Fibroblast of lung (primary cell): ENCODE measurements at regions not wholly inside any gene's neighbourhood (a gene's known extent, or its start where the extent isn't known, plus 50 kb on each side); places are given as distances from the start of the nearest gene placed in this dataset.

ENCODE experiments used
- DNase-seq, 2 donors: peaks; one replicate each; pipeline versions ENCODE4 v3.0.0 to v3.0.0-alpha.2; 2010; ENCODE audit warnings: low read depth in 2 of 2
- H2AFZ ChIP-seq: 2 replicates; pipeline ENCODE4 v1.5.1; 2012; ENCODE audit warnings: low read length, control low read depth, inconsistent platforms
- H3K27ac ChIP-seq: 2 replicates; pipeline ENCODE4 v1.5.1; 2011; ENCODE audit warnings: low read length, control low read depth; ENCODE audit not compliant: insufficient read depth
- H3K27me3 ChIP-seq: 2 replicates; pipeline ENCODE4 v1.5.1; 2011; ENCODE audit warnings: mild to moderate bottlenecking, low read length; ENCODE audit not compliant: control insufficient read depth, insufficient read depth
- H3K36me3 ChIP-seq: 2 replicates; pipeline ENCODE4 v1.5.1; 2011; ENCODE audit warnings: low read length; ENCODE audit not compliant: control insufficient read depth, insufficient read depth
- H3K4me1 ChIP-seq: 2 replicates; pipeline ENCODE4 v1.5.1; 2011; ENCODE audit warnings: low read length; ENCODE audit not compliant: control insufficient read depth, insufficient read depth; ENCODE audit errors: extremely low read depth
- H3K4me2 ChIP-seq: 2 replicates; pipeline ENCODE4 v1.5.1; 2011; ENCODE audit warnings: low read length, control low read depth; ENCODE audit not compliant: insufficient read depth; ENCODE audit errors: extremely low read depth
- H3K4me3 ChIP-seq, 4 experiments: fragments of 200-600 bp in 1 of 4; sonication (generic) in 1 of 4; replicated peaks in 1 of 4; 2 replicates each; pipeline ENCODE4 v1.5.1; 2011 to 2016; ENCODE audit warnings: low read length in 4 of 4, low read depth in 3 of 4, mild to moderate bottlenecking in 3 of 4, control low read depth in 2 of 4, inconsistent platforms in 1 of 4, mixed read lengths in 1 of 4; ENCODE audit not compliant: insufficient read depth in 1 of 4; ENCODE audit errors: control extremely low read depth in 1 of 4
- H3K79me2 ChIP-seq: 2 replicates; pipeline ENCODE4 v1.5.1; 2012; ENCODE audit warnings: mild to moderate bottlenecking, low read length, inconsistent platforms; ENCODE audit not compliant: control insufficient read depth, insufficient read depth
- H3K9ac ChIP-seq: 2 replicates; pipeline ENCODE4 v1.5.1; 2011; ENCODE audit warnings: mild to moderate bottlenecking, low read length, control low read depth; ENCODE audit not compliant: insufficient read depth
- H3K9me3 ChIP-seq: 2 replicates; pipeline ENCODE4 v1.5.1; 2012; ENCODE audit warnings: low read depth, low read length; ENCODE audit not compliant: control insufficient read depth, insufficient read depth
- H4K20me1 ChIP-seq: 2 replicates; pipeline ENCODE4 v1.5.1; 2011; ENCODE audit warnings: low read length; ENCODE audit not compliant: control insufficient read depth, insufficient read depth; ENCODE audit errors: extremely low read depth
- EZH2 ChIP-seq: IDR thresholded peaks from 2 replicates; pipeline ENCODE4 v1.5.1; 2012; ENCODE audit warnings: low read length, control low read depth, mild to moderate bottlenecking; ENCODE audit errors: missing control alignments
- TF ChIP-seq, protein P1 (sequence below), 2 donors: IDR thresholded peaks in 1 of 2; conservative IDR thresholded peaks in 1 of 2; 1 replicate in 1 of 2; 2 replicates in 1 of 2; pipeline ENCODE4 v1.5.1; 2011 to 2012; ENCODE audit warnings: low read length in 2 of 2, control low read depth in 1 of 2, inconsistent platforms in 1 of 2, low read depth in 1 of 2, mild to moderate bottlenecking in 1 of 2

DNA sequence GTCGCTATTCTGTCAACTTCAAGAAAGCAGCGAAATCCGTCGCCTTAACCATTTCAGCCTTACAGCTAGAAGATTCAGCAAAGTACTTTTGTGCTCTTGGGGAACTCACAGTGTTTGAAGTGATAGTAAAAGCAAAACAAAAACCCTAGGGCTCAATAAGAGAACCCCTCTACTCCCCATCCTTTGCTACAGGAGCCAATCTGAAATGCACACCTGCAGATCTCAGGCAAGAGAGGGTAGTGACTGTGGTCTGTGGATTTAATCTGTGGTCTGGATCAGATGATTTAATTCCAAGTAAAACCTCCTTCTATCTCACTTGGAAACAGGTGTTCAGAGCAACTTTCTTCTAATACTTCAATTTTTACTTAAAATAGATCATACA is 422.9 kb upstream of the OR4E1 start:
- Histone ChIP-seq H3K27ac (no peak overlapping the region), H3K79me2 (no peaks in the 10 kb centered on the region), H3K27me3 (no peaks in the 10 kb centered on the region), H3K4me3 (no peak overlapping the region), H3K9me3 (no peaks in the 10 kb centered on the region), H4K20me1 (no peaks in the 10 kb centered on the region), H3K4me2 (no peak overlapping the region), H3K4me1 (no peaks in the 10 kb centered on the region), H2AFZ (no peak overlapping the region), H3K36me3 (no peaks in the 10 kb centered on the region), H3K9ac (no peak overlapping the region)
- DNase-seq: no peak
- TF ChIP-seq, protein P1, sequence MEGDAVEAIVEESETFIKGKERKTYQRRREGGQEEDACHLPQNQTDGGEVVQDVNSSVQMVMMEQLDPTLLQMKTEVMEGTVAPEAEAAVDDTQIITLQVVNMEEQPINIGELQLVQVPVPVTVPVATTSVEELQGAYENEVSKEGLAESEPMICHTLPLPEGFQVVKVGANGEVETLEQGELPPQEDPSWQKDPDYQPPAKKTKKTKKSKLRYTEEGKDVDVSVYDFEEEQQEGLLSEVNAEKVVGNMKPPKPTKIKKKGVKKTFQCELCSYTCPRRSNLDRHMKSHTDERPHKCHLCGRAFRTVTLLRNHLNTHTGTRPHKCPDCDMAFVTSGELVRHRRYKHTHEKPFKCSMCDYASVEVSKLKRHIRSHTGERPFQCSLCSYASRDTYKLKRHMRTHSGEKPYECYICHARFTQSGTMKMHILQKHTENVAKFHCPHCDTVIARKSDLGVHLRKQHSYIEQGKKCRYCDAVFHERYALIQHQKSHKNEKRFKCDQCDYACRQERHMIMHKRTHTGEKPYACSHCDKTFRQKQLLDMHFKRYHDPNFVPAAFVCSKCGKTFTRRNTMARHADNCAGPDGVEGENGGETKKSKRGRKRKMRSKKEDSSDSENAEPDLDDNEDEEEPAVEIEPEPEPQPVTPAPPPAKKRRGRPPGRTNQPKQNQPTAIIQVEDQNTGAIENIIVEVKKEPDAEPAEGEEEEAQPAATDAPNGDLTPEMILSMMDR (conservative IDR thresholded peaks at IDR 0.05 in 1 of 2, IDR thresholded peaks at IDR 0.05 in 1 of 2; ENCODE audit: low read depth in 1 of 2, low read length in 2 of 2): no peak
- no peak for TF ChIP-seq EZH2

DNA sequence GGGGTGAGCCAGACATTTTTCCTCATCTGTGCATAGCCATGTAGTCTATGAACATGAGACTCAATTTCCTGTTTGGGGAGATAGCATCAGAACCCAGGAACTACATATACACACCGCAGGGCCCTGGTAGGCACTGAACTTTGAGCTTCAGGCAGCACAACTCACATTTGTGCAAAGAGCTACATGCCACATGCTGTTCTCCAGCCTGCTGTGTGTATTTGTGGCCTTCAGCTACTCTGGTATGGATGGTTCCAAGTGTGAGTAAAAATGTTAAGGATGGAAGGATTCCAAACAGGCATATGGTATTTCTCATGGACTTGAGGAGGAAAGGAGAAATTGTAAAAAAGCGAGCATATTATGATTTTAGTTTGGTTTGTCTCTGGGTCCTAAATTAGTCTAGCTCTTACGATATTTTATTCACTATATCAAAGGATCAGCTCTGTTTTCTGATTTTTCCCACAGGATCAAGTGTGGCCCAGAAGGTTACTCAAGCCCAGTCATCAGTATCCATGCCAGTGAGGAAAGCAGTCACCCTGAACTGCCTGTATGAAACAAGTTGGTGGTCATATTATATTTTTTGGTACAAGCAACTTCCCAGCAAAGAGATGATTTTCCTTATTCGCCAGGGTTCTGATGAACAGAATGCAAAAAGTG is 422.4 kb upstream of the OR4E1 start:
- Histone ChIP-seq H3K36me3 (no peaks in the 10 kb centered on the region), H3K9me3 (no peaks in the 10 kb centered on the region), H3K27me3 (no peaks in the 10 kb centered on the region), H3K4me3 (no peak overlapping the region), H3K4me1 (no peaks in the 10 kb centered on the region), H3K4me2 (no peak overlapping the region), H3K9ac (no peak overlapping the region), H3K27ac (no peak overlapping the region), H4K20me1 (no peaks in the 10 kb centered on the region), H2AFZ (no peak overlapping the region), H3K79me2 (no peaks in the 10 kb centered on the region)
- peak in 1 of 2 donors; percentile 7 for DNase-seq
- TF ChIP-seq EZH2: no peak
- TF ChIP-seq, protein P1 (conservative IDR thresholded peaks at IDR 0.05 in 1 of 2, IDR thresholded peaks at IDR 0.05 in 1 of 2; ENCODE audit: low read depth in 1 of 2, low read length in 2 of 2): no peak

DNA sequence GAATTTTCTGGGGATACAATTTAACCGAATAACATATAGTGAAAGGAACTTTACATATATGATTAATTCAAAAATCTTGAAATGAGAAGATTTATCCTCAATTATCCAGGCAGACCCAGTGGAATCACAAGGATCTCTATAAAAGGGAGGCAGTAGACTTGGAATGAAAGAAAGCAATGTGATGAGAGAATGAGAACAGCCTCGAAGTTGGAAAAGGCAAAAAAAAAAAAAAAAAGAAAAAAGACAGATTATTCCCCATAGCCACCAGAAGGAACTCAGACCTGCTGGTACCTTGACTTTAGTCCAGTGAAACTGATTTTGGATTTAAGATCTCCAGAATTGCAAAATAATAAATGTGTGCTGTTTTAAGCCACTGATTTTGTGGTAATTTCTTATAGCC is 416.3 kb upstream of the OR4E1 start:
- Histone ChIP-seq H3K27ac (no peak overlapping the region), H3K36me3 (no peaks in the 10 kb centered on the region), H3K9me3 (no peaks in the 10 kb centered on the region), H3K9ac (no peak overlapping the region), H2AFZ (no peak overlapping the region), H3K4me3 (no peak overlapping the region), H3K4me1 (no peaks in the 10 kb centered on the region), H3K4me2 (no peak overlapping the region), H3K27me3 (no peaks in the 10 kb centered on the region), H4K20me1 (no peaks in the 10 kb centered on the region), H3K79me2 (no peaks in the 10 kb centered on the region)
- no peak for TF ChIP-seq EZH2
- TF ChIP-seq, protein P1 (conservative IDR thresholded peaks at IDR 0.05 in 1 of 2, IDR thresholded peaks at IDR 0.05 in 1 of 2; ENCODE audit: low read depth in 1 of 2, low read length in 2 of 2): no peak
- DNase-seq: no peak
